ENCODE measurements at regions not wholly inside any gene's neighbourhood (a gene's known extent, or its start where the extent isn't known, plus 50 kb on each side); places are given as distances from the start of the nearest gene placed in this dataset.
"Not testable (repeated sequence)": the region's sequence is repeated elsewhere in the genome, so short reads cannot be mapped to it uniquely, and the experiment has no call there.

- no peak for DNase-seq
Observed at GRCh38 chr6:4280707-4281106, 145.3 kb upstream of the ECI2 start.

- no peak for DNase-seq
Observed at GRCh38 chr6:4280031-4280430, 144.7 kb upstream of the ECI2 start.

GRCh38 chr6:4274382-4275082, 139.2 kb upstream of the ECI2 start:
- DNase-seq, result no peak

GRCh38 chr6:4272996-4273395, 137.6 kb upstream of the ECI2 start:
- DNase-seq, result no peak

- DNase-seq, result no peak
Observed at GRCh38 chr6:4271761-4272470, 136.5 kb upstream of the ECI2 start.

- DNase-seq, result no peak
Observed at GRCh38 chr6:4270776-4271175, 135.4 kb upstream of the ECI2 start.

GRCh38 chr6:4270001-4270400, 134.6 kb upstream of the ECI2 start:
- DNase-seq, result no peak

- DNase-seq, result no peak
Observed at GRCh38 chr6:4268171-4268570, 132.8 kb upstream of the ECI2 start.

GRCh38 chr6:4265740-4266139, 130.4 kb upstream of the ECI2 start:
- no peak for DNase-seq

- no peak for DNase-seq
Observed at GRCh38 chr6:4264601-4265000, 129.2 kb upstream of the ECI2 start.

- DNase-seq, result no peak
Observed at GRCh38 chr6:4264081-4264480, 128.7 kb upstream of the ECI2 start.

GRCh38 chr6:4262526-4262925, 127.2 kb upstream of the ECI2 start:
- DNase-seq, result no peak

GRCh38 chr6:4259391-4259790, 124.0 kb upstream of the ECI2 start:
- DNase-seq, result no peak

GRCh38 chr6:4258733-4259132, 123.4 kb upstream of the ECI2 start:
- no peak for DNase-seq

GRCh38 chr6:4256969-4257368, 121.6 kb upstream of the ECI2 start:
- no peak for DNase-seq

GRCh38 chr6:4253604-4254231, 118.3 kb upstream of the ECI2 start:
- no peak for DNase-seq

GRCh38 chr6:4252445-4252844, 117.1 kb upstream of the ECI2 start:
- not testable (repeated sequence) for DNase-seq

- no peak for DNase-seq
Observed at GRCh38 chr6:4250645-4251044, 115.3 kb upstream of the ECI2 start.

- not testable (repeated sequence) for DNase-seq
Observed at GRCh38 chr6:4243832-4244231, 108.5 kb upstream of the ECI2 start.

- no peak for DNase-seq
Observed at GRCh38 chr6:4243237-4243636, 107.9 kb upstream of the ECI2 start.

GRCh38 chr6:4242601-4243000, 107.2 kb upstream of the ECI2 start:
- no peak for DNase-seq

- DNase-seq, result no peak
Observed at GRCh38 chr6:4240148-4240547, 104.8 kb upstream of the ECI2 start.

GRCh38 chr6:4225161-4225872, 89.9 kb upstream of the ECI2 start:
- no peak for DNase-seq
